GM21515 (cell line): ENCODE measurements at regions not wholly inside any gene's neighbourhood (a gene's known extent, or its start where the extent isn't known, plus 50 kb on each side); places are given as distances from the start of the nearest gene placed in this dataset.

Source experiments
- ATAC-seq: cut with Tn5 transposase; IDR thresholded peaks from one replicate; pipeline ENCODE4 v1.9.1; 2021; ENCODE audit not compliant: unreplicated experiment

- no peak for ATAC-seq
These were observed 1232.8 kb downstream of the TBC1D22A start for GRCh38 chr22:47995264-47995627.

DNA sequence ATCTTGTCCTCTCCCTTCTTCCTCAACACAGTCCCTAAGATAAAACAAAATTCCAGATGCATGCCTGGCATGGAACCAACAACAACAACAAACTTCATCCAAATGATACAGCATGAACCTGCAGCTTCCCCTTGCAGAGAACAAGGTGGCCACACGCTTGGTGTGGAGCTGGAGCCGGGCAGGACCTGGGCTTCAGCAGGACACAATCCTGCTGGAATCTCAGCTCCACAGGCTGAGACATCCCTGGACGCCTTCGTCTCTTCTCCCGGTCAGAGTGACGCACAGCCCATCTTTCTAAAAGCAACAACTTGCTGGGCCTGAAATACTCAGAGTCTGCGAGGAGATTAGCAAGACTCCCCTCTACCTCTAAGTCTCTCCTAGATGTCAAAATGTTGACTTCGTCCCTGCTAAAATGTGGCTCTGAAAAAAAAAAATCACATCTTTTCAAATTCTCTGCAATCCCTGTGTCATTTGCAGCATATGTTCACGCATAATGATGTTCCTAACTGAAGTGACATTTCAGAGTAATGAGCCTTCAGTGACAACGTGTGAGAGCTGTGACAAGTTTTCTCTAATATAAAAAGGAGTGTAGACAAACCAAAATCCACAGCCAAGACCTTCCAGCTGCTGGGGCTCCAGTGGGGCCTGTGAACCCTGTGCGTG lies 1232.3 kb downstream of the TBC1D22A start:
- no peak for ATAC-seq

- ATAC-seq = no peak
These were observed 1231.6 kb downstream of the TBC1D22A start for GRCh38 chr22:47994045-47994444.

DNA sequence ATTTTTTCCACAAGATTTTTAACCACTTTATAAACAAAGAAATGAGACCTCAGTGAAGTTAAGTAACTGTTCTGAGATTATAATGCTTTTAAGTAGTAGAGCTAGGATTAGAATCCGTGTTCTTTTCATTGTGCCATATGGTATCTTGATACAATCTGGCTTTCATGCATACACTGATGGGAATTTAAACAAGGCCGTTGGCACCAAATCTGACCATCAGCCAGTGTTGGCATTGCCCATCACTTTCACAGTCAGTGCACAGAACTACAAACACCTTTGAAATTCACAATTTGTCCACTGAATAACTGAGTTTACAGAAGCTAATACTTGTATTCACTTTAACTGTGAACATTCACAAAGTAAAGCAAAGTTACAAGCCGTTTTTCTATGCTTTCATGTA lies 1228.0 kb downstream of the TBC1D22A start:
- ATAC-seq = no peak

DNA sequence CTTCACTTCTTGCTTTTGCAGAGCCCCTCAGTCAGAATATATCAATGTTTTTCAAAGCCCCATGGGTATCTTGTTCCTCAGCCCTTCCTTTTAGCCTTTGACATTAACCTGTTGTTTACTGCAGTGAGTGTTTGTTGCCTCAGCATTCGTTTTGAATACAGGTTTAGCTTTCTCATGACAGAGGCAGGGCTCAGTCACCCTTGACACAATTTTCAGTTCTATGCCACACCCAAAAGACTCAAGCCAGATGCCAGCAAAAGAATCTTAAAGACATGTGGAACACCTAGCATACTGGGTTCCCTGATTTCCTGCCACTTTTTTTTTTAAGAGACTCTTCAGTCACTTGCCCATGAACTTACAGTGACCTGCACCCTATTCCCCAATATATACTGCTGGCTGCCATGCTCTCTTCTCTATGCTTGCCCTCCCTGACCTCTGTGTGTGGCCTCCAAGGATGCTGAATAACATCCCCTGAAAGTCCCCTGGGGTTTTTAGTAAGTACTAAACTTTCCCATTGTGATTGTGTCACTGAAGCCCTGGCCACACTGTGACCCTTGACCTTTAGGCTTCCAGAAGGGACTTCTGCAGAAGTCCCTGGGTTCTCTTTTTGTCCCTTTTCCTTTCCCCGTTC lies 1225.5 kb downstream of the TBC1D22A start:
- no peak for ATAC-seq

GRCh38 chr22:47976219-47976618 lies 1213.8 kb downstream of the TBC1D22A start:
- ATAC-seq = no peak

DNA sequence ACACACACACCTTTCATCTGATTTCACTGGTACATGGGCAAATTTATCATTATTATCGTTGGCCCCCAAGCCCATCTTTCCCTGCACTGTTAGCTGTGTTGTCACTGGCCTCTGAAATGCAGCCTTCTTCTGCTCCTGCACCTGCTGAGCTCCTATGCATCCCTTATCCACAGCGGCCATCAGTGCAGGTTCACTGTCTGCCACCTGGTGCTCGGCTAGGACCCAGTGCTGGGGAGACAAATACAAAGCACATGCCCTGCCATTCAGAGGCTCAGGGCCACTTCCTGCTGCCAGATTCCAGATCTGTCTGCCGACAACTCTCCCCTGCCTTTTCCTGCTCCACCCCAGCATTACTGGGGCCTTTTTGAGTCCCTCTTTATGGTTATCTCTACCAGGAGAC lies 1205.4 kb downstream of the TBC1D22A start:
- ATAC-seq = no peak

DNA sequence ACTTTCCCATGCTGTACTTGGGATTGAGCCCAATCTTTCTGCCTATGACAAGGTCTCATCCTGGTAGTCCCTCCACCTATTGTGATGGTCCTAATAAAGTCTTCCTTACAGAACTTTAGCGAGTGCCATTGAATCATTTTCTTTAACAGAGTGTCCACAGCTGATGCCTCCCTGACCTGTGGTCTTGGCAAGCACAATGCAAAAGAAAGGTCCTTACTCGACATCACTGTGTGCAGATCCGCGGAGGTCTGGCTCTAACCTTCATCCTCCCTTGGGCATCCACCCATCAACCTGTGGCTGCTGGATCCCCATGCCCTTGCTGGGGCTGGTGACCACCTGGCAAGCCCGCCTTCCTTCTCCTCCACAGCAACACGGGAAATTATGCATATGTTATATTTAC lies 1203.9 kb downstream of the TBC1D22A start:
- no peak for ATAC-seq

DNA sequence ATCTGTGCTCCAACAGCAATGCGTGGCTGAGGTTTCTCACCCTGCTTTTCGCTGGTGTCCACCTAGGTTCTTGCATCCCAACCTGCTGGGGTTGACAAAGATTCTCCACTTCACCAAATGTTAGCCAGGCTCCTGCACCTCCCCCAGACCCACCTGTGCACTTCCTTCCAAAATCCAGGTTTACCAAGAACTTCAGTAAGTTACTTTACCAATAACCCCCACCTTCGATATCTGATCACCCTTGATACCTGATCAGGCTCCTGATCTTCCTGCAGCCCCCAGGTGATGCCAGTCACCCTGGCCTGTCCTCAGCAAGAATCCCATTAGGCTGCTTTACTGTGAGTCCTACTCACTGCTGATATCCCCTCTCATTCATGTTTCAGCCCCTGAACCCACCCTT lies 1203.4 kb downstream of the TBC1D22A start:
- ATAC-seq = no peak

DNA sequence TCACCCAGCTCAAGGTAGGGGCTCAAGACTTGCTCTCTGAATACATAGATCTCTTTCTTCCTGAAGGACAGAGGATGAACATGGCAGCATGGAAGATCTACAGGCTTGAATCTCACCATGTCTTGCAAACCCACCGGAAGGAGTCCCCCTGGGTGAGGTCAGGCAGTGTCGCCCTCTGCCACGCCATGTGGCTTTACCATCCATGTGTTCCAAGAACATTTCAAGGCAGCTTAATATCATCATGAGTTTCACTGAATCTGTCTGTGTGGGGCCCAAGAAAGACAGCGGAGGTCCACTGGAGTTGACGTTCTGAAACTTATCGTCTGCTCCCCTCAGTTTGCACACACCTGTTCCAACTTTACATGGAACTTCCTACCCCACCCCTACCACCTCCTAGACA lies 1202.6 kb downstream of the TBC1D22A start:
- no peak for ATAC-seq

DNA sequence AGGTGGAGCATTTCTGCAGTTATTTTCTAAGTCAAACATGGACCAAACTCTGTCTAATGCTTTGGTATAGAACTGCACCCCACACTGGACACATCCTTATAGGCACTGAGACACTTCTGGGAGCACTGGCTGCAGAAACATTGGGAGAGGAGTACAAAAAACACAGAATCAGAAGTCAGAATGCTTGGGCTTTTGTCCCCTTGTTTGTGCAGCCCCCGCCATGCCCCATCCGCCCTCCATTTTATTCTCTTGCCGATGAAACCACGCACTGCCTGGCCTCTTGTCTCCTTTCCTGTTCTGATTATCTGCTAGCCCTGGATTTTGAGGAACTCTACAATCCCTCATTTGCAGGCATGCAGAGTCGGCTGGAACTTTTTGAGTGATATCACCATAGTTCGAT lies 1201.2 kb downstream of the TBC1D22A start:
- no peak for ATAC-seq

GRCh38 chr22:47957649-47958048 lies 1195.2 kb downstream of the TBC1D22A start:
- no peak for ATAC-seq

DNA sequence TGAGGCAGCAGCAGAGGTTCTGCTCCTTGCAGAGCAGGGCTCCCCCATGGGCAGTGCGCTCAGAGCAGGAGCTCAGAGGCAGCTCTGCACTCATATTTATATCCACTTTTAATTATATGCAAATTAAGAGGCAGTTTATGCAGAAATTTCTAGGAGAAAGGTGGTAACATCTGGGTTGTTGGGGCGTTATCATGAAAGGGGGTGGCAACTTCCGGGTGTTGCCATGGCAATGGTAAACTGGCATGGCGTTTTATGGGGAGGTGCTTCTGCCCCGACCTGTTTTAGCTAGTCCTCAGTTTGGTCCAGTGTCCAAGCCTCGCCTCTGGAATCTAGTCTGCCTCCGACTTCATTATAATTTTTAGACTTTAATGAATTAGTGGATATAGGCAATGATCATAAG lies 1191.7 kb downstream of the TBC1D22A start:
- no peak for ATAC-seq

GRCh38 chr22:47944941-47945340 lies 1182.5 kb downstream of the TBC1D22A start:
- ATAC-seq = no peak

- ATAC-seq = no peak
These were observed 1181.6 kb downstream of the TBC1D22A start for GRCh38 chr22:47943729-47944700.

- no peak for ATAC-seq
These were observed 1177.8 kb downstream of the TBC1D22A start for GRCh38 chr22:47940211-47940610.

DNA sequence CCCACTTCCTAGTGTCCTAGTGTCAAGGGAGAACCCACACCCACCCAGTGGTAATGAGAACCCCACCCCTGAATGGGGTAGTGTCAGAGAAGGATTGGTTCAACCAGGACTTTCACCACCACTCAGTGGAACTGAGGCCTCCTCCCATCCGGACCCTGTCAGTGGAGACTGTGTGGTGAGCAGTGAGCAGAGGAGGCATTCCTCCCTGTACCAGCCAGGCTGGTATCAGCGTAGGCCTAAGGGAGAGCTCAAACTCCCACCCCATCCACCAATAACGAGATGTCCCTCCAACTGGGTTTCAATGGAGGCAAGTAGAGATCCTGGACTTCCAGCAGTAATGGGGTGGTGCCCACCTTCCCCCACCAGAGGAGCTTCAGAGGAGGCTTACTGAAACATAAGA lies 1171.4 kb downstream of the TBC1D22A start:
- no peak for ATAC-seq

- ATAC-seq = no peak
These were observed 1170.8 kb downstream of the TBC1D22A start for GRCh38 chr22:47933226-47933625.

- no peak for ATAC-seq
These were observed 1167.3 kb downstream of the TBC1D22A start for GRCh38 chr22:47929646-47930185.

- ATAC-seq = no peak
These were observed 1166.6 kb downstream of the TBC1D22A start for GRCh38 chr22:47929073-47929472.

DNA sequence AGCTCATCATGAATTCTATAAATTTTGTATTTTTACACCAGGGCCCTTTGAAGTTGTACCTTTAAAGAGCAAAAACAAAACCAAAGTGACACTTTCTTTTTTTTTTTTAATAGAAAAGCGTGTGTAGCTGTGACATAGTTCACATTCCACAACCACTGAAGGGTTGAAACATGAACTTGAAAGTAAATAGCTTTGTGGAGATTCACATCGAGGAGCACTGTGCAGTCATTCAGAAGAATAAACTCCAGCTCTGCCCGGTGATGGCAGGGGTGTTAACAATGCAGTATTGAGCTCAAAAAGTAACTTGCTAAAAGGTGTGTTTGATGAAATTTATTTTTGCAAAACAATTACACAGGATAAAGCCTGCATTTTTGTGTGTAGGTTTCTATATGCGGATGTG lies 1166.2 kb downstream of the TBC1D22A start:
- no peak for ATAC-seq
